Stimulated activated CD4-positive, alpha-beta T cell treated with anti-CD3 and anti-CD28 coated beads, Interleukin-1b, Interleukin-23, amount 100 ng/mL, for 4 hours (primary cell): ENCODE measurements at regions not wholly inside any gene's neighbourhood (a gene's known extent, or its start where the extent isn't known, plus 50 kb on each side); places are given as distances from the start of the nearest gene placed in this dataset.
"Not testable (repeated sequence)": the region's sequence is repeated elsewhere in the genome, so short reads cannot be mapped to it uniquely, and the experiment has no call there.

Source experiments
- DNase-seq, 2 donors: peaks; one replicate each; pipeline ENCODE4 v3.0.0-alpha.2; 2020; ENCODE audit warnings: low read depth in 2 of 2

- DNase-seq, result no peak
Measured at GRCh38 chr10:35784751-35785150, 142.7 kb upstream of the FZD8 start.

- no peak for DNase-seq
Measured at GRCh38 chr10:35783305-35783838, 141.3 kb upstream of the FZD8 start.

- no peak for DNase-seq
Measured at GRCh38 chr10:35781643-35782035, 139.5 kb upstream of the FZD8 start.

GRCh38 chr10:35780970-35781642, 139.0 kb upstream of the FZD8 start:
- DNase-seq, result no peak

- no peak for DNase-seq
Measured at GRCh38 chr10:35778306-35778705, 136.2 kb upstream of the FZD8 start.

DNA sequence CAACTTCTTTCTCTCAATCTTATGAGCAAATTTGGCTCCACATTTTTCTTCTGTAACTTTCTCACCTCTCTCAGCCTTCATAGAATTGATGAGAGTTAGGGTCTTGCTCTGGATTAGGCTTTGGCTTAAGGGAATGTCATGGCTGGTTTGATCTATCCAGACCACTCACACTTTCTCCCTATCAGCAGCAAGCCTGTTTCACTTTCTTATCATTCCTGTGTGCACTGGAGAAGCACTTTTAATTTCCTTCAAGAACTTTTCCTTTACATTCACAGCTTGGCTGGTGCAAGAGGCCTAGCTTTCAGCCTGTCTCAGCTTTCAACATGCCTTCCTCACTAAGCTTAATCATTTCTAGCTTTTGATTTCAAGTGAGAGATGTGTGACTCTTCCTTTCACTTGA, 134.5 kb upstream of the FZD8 start:
- not testable (repeated sequence) for DNase-seq

GRCh38 chr10:35774109-35774508, 132.0 kb upstream of the FZD8 start:
- DNase-seq, result no peak

DNA sequence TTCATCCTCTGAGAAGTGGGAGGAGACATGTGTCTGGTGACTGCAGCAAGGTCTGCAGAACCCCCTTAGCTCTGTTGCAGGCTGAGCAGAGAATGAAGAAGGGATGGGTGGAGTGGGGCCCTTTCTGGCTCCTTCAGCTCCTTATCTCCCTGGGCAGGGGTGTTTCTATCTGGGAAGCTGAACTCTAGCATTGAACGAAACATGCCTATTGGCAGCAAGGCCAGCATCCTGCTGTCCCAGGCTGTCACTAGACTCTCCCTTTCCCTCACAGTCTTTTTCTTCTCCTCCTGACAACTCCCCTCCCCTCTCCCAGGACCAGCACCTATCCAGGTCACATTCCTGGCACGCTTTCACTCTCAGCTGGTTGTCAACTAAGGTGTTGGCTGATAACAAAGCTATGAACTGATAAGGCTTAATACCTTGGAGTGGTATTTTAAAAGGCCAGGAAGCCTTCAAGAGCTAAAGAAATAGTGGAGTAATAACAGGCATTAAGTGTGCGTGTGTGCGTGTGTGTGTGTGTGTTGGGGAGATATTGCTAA, 128.8 kb upstream of the FZD8 start:
- DNase-seq, result no peak

DNA sequence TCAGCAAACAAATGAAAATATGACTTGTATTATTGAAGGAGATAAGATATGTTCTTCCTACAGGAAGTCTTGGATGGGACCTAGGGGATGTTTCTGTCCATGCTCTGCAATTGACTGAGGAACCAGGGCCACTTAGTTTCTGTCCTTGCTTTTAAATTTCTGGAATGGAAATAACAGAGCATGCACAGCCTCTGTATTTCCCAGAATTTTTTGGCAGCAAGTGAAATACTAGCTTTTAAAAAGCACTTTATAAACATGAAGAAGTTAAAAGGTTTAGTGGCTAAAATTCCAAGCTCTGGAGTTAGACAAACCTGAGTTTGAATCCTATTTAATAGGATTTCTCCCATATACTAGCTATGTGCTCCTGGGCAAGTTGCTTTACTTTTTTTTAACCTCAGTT, 127.7 kb upstream of the FZD8 start:
- DNase-seq, result no peak

DNA sequence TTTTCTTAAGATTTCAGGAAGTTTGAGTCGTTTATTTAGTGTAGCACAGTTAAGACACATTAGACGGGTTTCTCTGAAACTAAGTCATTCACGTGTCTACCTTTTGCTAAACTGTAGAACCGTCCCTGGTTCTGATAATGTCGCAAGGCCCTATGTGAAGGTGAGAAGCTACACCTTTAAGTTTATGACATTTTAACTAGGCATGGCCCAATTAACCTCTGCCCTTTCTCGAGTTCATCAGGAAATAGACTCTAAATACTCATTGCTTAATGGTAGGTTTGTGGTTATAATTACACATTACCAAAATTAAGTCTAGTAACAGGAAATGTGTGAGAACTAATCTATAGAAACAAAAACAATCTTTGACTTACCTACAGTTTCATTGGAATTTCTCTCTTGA, 126.6 kb upstream of the FZD8 start:
- no peak for DNase-seq

DNA sequence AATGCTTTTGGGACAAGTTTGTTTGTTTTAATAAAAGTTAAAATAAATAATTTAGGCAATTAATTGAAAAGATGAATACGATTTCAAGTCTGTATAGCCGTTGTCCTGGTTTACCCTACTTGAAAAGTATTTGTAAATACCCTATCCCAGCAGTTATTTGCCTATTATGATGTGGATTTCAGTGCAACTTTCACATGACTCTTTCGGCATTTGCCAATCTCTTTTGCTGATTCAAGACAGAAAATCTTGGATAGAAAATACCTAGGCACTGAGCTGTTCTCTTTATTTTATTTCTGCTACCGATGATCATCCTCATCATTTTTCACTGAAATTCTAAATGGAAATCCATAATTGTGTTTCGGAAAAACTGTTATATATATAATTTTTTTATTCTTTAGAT, 125.9 kb upstream of the FZD8 start:
- DNase-seq, result no peak

DNA sequence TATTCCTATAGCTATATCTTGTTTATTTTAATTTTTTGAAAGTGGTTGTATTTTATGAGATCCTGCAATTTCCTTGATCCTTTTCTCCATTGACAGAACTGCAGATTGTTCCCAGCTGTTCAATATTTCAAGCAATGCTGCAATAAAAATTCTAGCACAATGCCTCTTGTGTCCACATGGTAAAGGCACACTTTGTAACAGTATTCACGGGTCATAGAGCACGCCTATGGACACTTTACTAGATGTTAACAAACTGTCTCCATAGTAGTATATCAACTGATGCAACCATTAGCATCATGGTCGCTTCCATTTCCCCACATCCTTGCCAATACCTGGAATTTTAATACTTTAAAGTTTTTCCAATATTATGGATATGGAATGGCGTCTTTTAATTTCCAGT, 123.9 kb upstream of the FZD8 start:
- no peak for DNase-seq

DNA sequence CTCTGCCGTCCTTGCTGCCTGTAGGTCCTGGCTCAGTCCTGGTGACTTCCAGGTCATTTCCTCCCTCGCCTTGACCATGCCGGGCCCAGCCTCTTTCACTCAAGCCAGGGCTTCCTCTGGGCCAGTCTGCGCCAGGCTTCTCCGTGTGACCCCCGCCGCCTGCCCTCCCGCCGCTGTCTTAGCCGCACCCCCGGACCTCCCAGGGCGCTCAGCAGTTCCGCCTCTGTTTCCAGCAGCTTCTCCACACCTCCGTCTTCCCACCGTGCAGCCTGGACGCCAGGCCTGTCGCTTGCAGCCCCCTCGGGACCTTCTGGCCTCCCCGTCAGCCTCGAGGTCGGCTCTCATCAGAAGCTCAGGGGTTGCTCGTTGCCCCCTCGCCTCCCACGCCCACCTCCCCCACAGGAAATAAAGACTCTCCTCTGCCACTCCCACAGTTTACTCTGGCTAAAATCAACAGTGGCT, 123.0 kb upstream of the FZD8 start:
- DNase-seq, result no peak

- DNase-seq, result no peak
Measured at GRCh38 chr10:35762311-35763030, 120.4 kb upstream of the FZD8 start.

DNA sequence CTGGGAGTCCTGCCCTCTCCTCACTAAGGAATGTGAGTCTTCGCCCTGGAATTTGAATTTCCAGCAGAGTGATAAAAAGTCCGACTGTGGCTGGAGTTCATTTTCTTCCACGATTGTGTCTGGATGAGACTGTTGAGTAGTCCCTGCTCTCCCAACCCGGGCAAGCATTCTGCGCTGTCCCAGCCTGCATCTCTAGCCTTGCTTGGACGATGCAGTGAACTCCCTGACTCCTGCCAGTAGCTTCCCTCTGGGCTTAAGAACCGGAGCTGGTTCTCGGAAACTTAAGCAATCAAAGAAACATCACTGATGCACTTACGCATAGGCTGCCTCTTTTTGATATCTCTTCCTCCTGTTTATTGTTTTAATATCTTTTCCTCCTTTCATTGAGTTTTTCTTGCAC, 116.0 kb upstream of the FZD8 start:
- DNase-seq, result no peak

DNA sequence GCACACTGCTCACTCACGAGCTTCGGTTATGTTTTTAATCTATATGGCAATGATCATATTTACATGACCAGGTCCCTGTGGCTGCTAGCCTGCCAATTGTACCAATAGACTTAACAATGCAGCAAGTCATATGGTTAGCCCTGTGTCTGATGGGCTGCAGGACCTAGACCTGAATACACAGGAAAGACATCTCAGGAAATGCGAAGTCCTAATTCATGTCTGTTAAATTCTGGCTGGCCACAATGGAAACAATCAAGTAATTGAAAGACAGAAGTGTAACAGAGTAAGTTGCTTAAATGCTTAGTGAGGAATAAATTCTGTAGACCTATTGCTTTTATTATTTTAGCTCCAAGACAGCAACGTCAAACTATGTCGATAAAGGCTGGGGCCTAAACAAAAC, 112.4 kb upstream of the FZD8 start:
- DNase-seq, result no peak

- no peak for DNase-seq
Measured at GRCh38 chr10:35752469-35753461, 110.7 kb upstream of the FZD8 start.

DNA sequence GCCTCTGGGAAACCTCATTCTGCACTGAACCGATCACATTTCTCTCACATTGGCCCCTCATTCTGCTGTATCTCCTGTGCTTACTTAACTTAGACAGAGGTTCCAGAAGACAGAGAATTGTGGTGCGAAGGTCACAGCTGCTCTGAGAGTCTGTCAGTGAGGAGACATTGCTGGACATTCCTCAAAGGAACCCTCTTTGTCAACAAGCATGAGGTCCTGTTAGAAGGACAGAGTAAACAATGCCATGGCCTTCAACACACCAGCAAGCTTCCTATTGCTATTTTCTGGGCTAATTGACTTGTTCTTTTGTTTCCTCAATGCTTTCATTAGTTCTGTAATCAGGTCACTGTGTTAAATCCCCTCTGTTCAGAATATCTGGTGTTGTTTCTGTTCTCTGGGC, 109.3 kb upstream of the FZD8 start:
- no peak for DNase-seq

GRCh38 chr10:35749230-35749629, 107.1 kb upstream of the FZD8 start:
- no peak for DNase-seq

DNA sequence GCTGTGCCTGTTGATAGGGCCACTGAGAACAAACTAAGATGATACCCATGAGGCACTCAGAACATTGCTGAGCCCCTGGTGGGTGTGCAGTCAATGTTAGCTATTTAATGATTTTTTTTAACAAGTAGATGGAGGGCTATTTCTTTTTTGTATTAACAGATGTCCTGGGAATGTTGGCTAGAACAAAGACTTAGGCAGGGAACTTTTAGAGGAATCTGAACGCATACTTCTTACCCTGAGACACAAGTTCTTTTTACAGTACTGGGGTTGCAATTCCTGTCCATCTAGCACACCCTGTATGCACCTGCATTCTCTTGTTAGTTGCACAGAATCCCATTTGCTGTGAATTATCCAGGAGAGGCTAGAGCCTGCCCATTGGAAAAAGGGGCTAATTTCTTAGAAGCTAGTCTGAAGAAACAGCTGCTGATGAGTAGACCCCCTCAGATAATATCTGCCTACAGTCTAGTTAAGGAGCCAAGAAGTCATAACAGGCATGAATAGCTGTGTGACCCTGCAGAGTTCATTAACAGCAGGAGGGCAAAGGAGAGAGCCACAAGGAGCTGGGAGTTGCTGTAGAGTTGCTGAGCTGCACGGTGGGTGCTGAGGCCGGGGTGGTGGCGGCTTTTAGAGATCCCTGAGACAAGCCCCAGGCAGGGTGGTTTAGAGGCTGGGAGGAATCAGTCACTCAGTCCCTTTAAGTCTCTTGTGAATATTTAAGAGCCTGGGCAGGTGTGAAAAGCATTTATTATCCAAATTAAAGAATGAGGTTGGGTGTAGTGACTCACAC, 103.7 kb upstream of the FZD8 start:
- no peak for DNase-seq

DNA sequence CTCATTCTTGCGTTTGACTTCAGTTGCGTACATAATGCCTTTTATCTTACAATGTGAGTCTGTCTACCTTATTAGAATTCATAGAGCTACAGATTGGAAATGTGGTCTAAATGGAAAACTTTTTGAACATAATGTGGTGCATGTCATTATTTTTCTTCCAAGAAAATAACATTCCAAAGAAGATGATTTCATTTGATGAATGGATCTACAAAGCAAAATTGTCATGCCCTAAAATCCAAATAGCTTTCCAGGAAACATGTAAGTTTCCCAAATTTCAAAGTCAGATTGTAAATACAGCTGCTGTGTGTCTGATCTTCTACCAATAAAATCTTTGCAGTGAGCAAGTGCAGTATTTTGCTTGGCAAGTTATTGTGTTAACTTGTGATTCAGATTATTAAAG, 101.8 kb upstream of the FZD8 start:
- DNase-seq, result no peak
